Stimulated activated memory B cell treated with anti-CD40 and anti-IgM and Interleukin-4, amounts not matched to agents 10 μg/mL and 1 μg/mL and 100 μg/mL, for 72 hours (primary cell): ENCODE measurements at regions not wholly inside any gene's neighbourhood (a gene's known extent, or its start where the extent isn't known, plus 50 kb on each side); places are given as distances from the start of the nearest gene placed in this dataset.

Source experiments
- ATAC-seq: fragments of 150-1000 bp; cut with Tn5 transposase; 2 replicates; pipeline ENCODE4 v1.10.0; 2021
- H3K27ac Mint-ChIP-seq: one replicate; pipeline ENCODE4 v1.8.0; 2022; ENCODE audit warnings: mild to moderate bottlenecking, mixed read lengths
- H3K27me3 Mint-ChIP-seq: one replicate; pipeline ENCODE4 v1.8.0; 2022; ENCODE audit warnings: mixed read lengths
- H3K36me3 Mint-ChIP-seq: one replicate; pipeline ENCODE4 v1.8.0; 2022; ENCODE audit warnings: mixed read lengths
- H3K4me1 Mint-ChIP-seq: one replicate; pipeline ENCODE4 v1.8.0; 2022; ENCODE audit warnings: mixed read lengths
- H3K4me3 Mint-ChIP-seq: one replicate; pipeline ENCODE4 v1.8.0; 2022; ENCODE audit warnings: mild to moderate bottlenecking, moderate library complexity, mixed read lengths
- H3K9me3 Mint-ChIP-seq: one replicate; pipeline ENCODE4 v1.8.0; 2022; ENCODE audit warnings: mixed read lengths

- no peaks in the 10 kb centered on the region for H3K36me3 Mint-ChIP-seq
- H3K9me3 Mint-ChIP-seq: peaks cover 14% of the 10 kb centered on the region
- H3K27me3 Mint-ChIP-seq: no peaks in the 10 kb centered on the region
- H3K4me1 Mint-ChIP-seq: no peaks in the 10 kb centered on the region
- no peak overlapping the region for H3K27ac Mint-ChIP-seq
- no peak overlapping the region for H3K4me3 Mint-ChIP-seq
- no peak for ATAC-seq
These were observed 53.8 kb upstream of the PTGFR start for GRCh38 chr1:78436961-78437360.

GRCh38 chr1:78437396-78437795, 53.4 kb upstream of the PTGFR start:
- Mint-ChIP-seq H3K4me3 (no peak overlapping the region), H3K27ac (no peak overlapping the region), H3K27me3 (no peaks in the 10 kb centered on the region), H3K36me3 (no peaks in the 10 kb centered on the region), H3K9me3 (peaks cover 11% of the 10 kb centered on the region), H3K4me1 (no peaks in the 10 kb centered on the region)
- no peak for ATAC-seq

GRCh38 chr1:78437941-78438340, 52.8 kb upstream of the PTGFR start:
- Mint-ChIP-seq H3K9me3 (peaks cover 11% of the 10 kb centered on the region), H3K36me3 (no peaks in the 10 kb centered on the region), H3K4me3 (no peak overlapping the region), H3K4me1 (no peaks in the 10 kb centered on the region), H3K27ac (no peak overlapping the region), H3K27me3 (no peaks in the 10 kb centered on the region)
- ATAC-seq: no peak

- no peaks in the 10 kb centered on the region for H3K4me1 Mint-ChIP-seq
- no peak overlapping the region for H3K27ac Mint-ChIP-seq
- H3K36me3 Mint-ChIP-seq: no peaks in the 10 kb centered on the region
- peaks cover 4% of the 10 kb centered on the region for H3K9me3 Mint-ChIP-seq
- H3K27me3 Mint-ChIP-seq: no peaks in the 10 kb centered on the region
- no peak for ATAC-seq
- H3K4me3 Mint-ChIP-seq: no peak overlapping the region
These were observed 50.4 kb upstream of the PTGFR start for GRCh38 chr1:78440381-78440793.
